ENCODE measurements at regions not wholly inside any gene's neighbourhood (a gene's known extent, or its start where the extent isn't known, plus 50 kb on each side); places are given as distances from the start of the nearest gene placed in this dataset.

DNA sequence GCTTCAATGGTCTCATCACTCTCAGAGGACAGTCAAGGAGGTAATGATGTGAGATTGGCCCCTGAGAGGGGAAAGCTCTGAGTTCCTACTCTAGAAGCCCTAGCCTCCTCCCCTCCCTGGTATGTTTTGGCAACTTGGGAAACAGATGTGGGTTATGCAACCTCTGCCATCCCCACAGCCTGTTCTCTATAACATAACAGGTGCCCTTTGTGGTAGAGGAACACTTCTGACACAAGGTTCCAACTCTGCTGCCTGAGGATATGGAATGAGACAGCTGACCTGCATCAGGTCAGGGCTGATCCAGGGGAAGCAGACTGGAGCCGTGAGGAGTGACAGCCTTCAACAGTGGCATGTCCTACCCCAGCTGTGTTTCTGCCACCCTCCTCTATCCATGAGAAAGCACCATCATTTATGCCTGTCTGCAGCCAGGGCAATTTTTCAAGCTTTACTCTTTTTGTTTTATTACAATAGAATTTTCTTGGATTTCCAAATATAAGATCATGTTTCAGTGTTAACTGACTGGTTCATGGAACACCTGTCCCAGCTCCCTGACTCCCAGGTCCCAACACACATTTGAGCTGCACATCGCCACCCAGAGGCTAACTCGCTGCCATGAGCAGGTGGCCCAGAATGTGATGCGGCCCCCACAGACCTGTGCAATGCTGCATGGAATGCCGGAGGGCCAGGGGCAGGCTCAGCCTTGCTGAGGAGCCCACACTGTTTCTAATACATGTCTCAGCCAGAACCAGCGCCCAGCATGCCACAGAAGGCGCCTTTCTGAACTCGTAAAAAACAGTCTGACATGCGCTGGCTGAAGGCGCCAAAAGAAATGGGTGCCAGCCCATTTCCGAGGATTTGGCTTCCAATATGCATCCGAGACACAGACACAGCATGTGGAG, 124.8 kb upstream of the CHST15 start:
- TF ChIP-seq, protein P1, sequence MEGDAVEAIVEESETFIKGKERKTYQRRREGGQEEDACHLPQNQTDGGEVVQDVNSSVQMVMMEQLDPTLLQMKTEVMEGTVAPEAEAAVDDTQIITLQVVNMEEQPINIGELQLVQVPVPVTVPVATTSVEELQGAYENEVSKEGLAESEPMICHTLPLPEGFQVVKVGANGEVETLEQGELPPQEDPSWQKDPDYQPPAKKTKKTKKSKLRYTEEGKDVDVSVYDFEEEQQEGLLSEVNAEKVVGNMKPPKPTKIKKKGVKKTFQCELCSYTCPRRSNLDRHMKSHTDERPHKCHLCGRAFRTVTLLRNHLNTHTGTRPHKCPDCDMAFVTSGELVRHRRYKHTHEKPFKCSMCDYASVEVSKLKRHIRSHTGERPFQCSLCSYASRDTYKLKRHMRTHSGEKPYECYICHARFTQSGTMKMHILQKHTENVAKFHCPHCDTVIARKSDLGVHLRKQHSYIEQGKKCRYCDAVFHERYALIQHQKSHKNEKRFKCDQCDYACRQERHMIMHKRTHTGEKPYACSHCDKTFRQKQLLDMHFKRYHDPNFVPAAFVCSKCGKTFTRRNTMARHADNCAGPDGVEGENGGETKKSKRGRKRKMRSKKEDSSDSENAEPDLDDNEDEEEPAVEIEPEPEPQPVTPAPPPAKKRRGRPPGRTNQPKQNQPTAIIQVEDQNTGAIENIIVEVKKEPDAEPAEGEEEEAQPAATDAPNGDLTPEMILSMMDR (IDR thresholded peaks at IDR 0.05), result no peak
- no peak for TF ChIP-seq POLR2A (IDR thresholded peaks at IDR 0.05)
